OCI-LY7 (cell line): ENCODE measurements at regions not wholly inside any gene's neighbourhood (a gene's known extent, or its start where the extent isn't known, plus 50 kb on each side); places are given as distances from the start of the nearest gene placed in this dataset.

ENCODE experiments used
- BruUV-seq: library from RNA; stranded (reverse); fragments of 400-500 nt; replicated peaks from 2 replicates; lab custom pipeline; 2021; lab: Mats Ljungman, UMichigan
- CTCF ChIA-PET: fragments of 300-600 bp; sonication (Branson Sonifier 250); formaldehyde crosslinking; loops from one replicate; lab custom pipeline; 2022; ENCODE audit warnings: antibody characterized with exemption; ENCODE audit not compliant: unreplicated experiment; lab: Charles Lee
- POLR2A ChIA-PET: fragments of 300-600 bp; sonication (Branson Sonifier 250); formaldehyde crosslinking; loops from one replicate; lab custom pipeline; 2022; ENCODE audit warnings: antibody characterized with exemption; lab: Charles Lee
- DNase-seq: peaks from one replicate; pipeline ENCODE4 v3.0.0-alpha.2; 2015; ENCODE audit warnings: low spot score
- H2AFZ ChIP-seq: fragments of 200-600 bp; sonication (generic), shearing (Covaris generic); 2 replicates; pipeline ENCODE4 v1.6.1; 2014; ENCODE audit warnings: mild to moderate bottlenecking, antibody characterized with exemption, low read length, moderate library complexity
- H3K27ac ChIP-seq: fragments of 200-600 bp; sonication (generic); 2 replicates; pipeline ENCODE4 v1.5.1; 2014; ENCODE audit warnings: mixed run types, low read depth, mild to moderate bottlenecking, moderate library complexity, low read length, inconsistent platforms; ENCODE audit not compliant: poor library complexity, severe bottlenecking
- H3K36me3 ChIP-seq: fragments of 200-600 bp; sonication (generic); 2 replicates; pipeline ENCODE4 v1.6.1; 2014; ENCODE audit warnings: mild to moderate bottlenecking, antibody characterized with exemption, low read length, moderate library complexity, mixed read lengths; ENCODE audit not compliant: insufficient read depth
- H3K4me1 ChIP-seq: fragments of 200-600 bp; sonication (generic); 2 replicates; pipeline ENCODE4 v1.5.1; 2014; ENCODE audit warnings: mild to moderate bottlenecking, low read length; ENCODE audit not compliant: insufficient read depth, poor library complexity, severe bottlenecking
- H3K4me2 ChIP-seq: fragments of 200-600 bp; sonication (generic); 2 replicates; pipeline ENCODE4 v1.6.1; 2014; ENCODE audit warnings: mild to moderate bottlenecking, low read length
- H3K4me3 ChIP-seq: fragments of 200-600 bp; sonication (generic); 2 replicates; pipeline ENCODE4 v1.5.1; 2014; ENCODE audit warnings: mild to moderate bottlenecking, low read depth, low read length; ENCODE audit not compliant: poor library complexity, severe bottlenecking
- H3K79me2 ChIP-seq: fragments of 200-600 bp; sonication (generic); 2 replicates; pipeline ENCODE4 v1.6.1; 2016; ENCODE audit warnings: low read depth, mild to moderate bottlenecking, low read length, moderate library complexity, mixed read lengths; ENCODE audit not compliant: insufficient read depth
- H3K9me2 ChIP-seq: fragments of 200-600 bp; sonication (generic); 2 replicates; pipeline ENCODE4 v1.6.1; 2016; ENCODE audit warnings: mild to moderate bottlenecking, low read length, mixed read lengths; ENCODE audit not compliant: insufficient read depth
- H3K9me3 ChIP-seq: fragments of 200-600 bp; sonication (generic); 2 replicates; pipeline ENCODE4 v1.6.1; 2014; ENCODE audit warnings: mild to moderate bottlenecking, mixed run types, low read length, mixed read lengths
- H4K20me1 ChIP-seq: fragments of 200-600 bp; sonication (generic); 2 replicates; pipeline ENCODE4 v1.6.1; 2014; ENCODE audit warnings: mild to moderate bottlenecking, antibody characterized with exemption, low read length, moderate library complexity, mixed read lengths; ENCODE audit not compliant: insufficient read depth
- EZH2phosphoT487 ChIP-seq: fragments of 200-600 bp; sonication (generic); IDR thresholded peaks from 2 replicates; pipeline ENCODE4 v1.6.1; 2018; ENCODE audit warnings: low read depth, borderline replicate concordance, mild to moderate bottlenecking, mixed run types, antibody characterized with exemption, low read length, moderate library complexity, mixed read lengths
- intact Hi-C: fragments of 100-400 bp; cut with micrococcal nuclease; formaldehyde crosslinking; loops from one replicate; pipeline ENCODE4 v1.10.0; 2022; ENCODE audit not compliant: unreplicated experiment
- TF ChIP-seq, protein P1 (sequence below): fragments of 200-600 bp; sonication (generic); conservative IDR thresholded peaks from 2 replicates; pipeline ENCODE4 v1.5.1; 2014; ENCODE audit warnings: mild to moderate bottlenecking, antibody characterized with exemption, low read length, moderate library complexity, mixed read lengths

DNA sequence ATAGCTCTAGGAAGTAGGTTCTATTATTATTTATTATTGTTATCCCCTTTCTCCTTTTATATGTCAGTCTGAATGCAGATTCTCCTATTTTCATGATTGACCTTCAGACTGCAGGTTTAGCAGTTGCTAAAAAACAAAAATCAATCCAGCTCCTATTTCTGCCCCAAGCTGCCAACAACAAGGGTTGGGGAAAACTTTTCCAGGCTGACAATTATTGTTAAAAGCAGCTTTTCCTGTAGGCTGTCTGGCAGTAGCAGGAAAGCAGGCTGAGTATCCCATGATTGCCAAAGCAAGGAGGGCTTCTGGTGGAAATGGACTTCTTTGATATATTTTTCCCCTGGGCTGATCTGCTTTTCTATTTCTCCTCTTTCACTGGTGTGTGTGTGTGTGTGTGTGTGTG, 78.0 kb upstream of the CTLA4 start:
- Histone ChIP-seq H3K4me1 (peaks cover 31% of the 10 kb centered on the region), H3K9me3 (no peaks in the 10 kb centered on the region), H4K20me1 (no peaks in the 10 kb centered on the region), H2AFZ (no peak overlapping the region), H3K36me3 (no peaks in the 10 kb centered on the region), H3K4me3 (no peak overlapping the region), H3K9me2 (no peaks in the 10 kb centered on the region), H3K79me2 (no peaks in the 10 kb centered on the region), H3K4me2 (no peak overlapping the region), H3K27ac (no peak overlapping the region)
- intact Hi-C loops = no loop called here
- POLR2A ChIA-PET = interaction anchor here (0.6 to 1.5 kb wide), 4 partner anchors 10 to 108 kb away, joined by 3 to 7 read pairs (median 4); no protein-coding TSS in a partner anchor
- no peak for TF ChIP-seq EZH2phosphoT487
- TF ChIP-seq, protein P1, sequence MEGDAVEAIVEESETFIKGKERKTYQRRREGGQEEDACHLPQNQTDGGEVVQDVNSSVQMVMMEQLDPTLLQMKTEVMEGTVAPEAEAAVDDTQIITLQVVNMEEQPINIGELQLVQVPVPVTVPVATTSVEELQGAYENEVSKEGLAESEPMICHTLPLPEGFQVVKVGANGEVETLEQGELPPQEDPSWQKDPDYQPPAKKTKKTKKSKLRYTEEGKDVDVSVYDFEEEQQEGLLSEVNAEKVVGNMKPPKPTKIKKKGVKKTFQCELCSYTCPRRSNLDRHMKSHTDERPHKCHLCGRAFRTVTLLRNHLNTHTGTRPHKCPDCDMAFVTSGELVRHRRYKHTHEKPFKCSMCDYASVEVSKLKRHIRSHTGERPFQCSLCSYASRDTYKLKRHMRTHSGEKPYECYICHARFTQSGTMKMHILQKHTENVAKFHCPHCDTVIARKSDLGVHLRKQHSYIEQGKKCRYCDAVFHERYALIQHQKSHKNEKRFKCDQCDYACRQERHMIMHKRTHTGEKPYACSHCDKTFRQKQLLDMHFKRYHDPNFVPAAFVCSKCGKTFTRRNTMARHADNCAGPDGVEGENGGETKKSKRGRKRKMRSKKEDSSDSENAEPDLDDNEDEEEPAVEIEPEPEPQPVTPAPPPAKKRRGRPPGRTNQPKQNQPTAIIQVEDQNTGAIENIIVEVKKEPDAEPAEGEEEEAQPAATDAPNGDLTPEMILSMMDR = no peak
- CTCF ChIA-PET = no interaction called here
- BruUV-seq = no TSS peak
- DNase-seq = no peak

GRCh38 chr2:203790134-203790852, 77.3 kb upstream of the CTLA4 start:
- intact Hi-C loops = no loop called here
- CTCF ChIA-PET = no interaction called here

More at GRCh38 chr2:203790134-203790852, 77.3 kb upstream of the CTLA4 start:
- POLR2A ChIA-PET = interaction anchor here (0.6 to 1.5 kb wide), 4 partner anchors 9 to 107 kb away, joined by 3 to 7 read pairs (median 4); no protein-coding TSS in a partner anchor
- H3K36me3 ChIP-seq = no peaks in the 10 kb centered on the region
- no peaks in the 10 kb centered on the region for H3K9me3 ChIP-seq
- no peaks in the 10 kb centered on the region for H3K79me2 ChIP-seq
- no peaks in the 10 kb centered on the region for H4K20me1 ChIP-seq
- H3K4me1 ChIP-seq = peaks cover 31% of the 10 kb centered on the region
- H3K4me2 ChIP-seq = no peak overlapping the region
- no peak for DNase-seq
- no peak overlapping the region for H2AFZ ChIP-seq
- no TSS peak for BruUV-seq
- no peak overlapping the region for H3K4me3 ChIP-seq
- no peaks in the 10 kb centered on the region for H3K9me2 ChIP-seq
- H3K27ac ChIP-seq = no peak overlapping the region
- TF ChIP-seq, protein P1 = no peak
- TF ChIP-seq EZH2phosphoT487 = no peak
